HFF-Myc (cell line): ENCODE measurements at regions not wholly inside any gene's neighbourhood (a gene's known extent, or its start where the extent isn't known, plus 50 kb on each side); places are given as distances from the start of the nearest gene placed in this dataset.

Experiments
- DNase-seq: peaks from one replicate; pipeline ENCODE4 v3.0.0-alpha.2; 2011; ENCODE audit warnings: low read depth; ENCODE audit errors: extremely low read depth
- H3K4me3 ChIP-seq: replicated peaks from 2 replicates; pipeline ENCODE4 v1.5.1; 2011; ENCODE audit warnings: low read depth, mild to moderate bottlenecking, control low read depth, low read length
- CTCF ChIP-seq: IDR thresholded peaks from 2 replicates; pipeline ENCODE4 v1.5.1; 2012; ENCODE audit warnings: mild to moderate bottlenecking, low read depth, low read length, control low read depth; ENCODE audit errors: missing control alignments

GRCh38 chr21:38929142-38929541, 123.4 kb downstream of the ETS2 start:
- no peak for DNase-seq
- no peak overlapping the region for H3K4me3 ChIP-seq
- no peak for TF ChIP-seq CTCF

GRCh38 chr21:38927776-38928175, 122.0 kb downstream of the ETS2 start:
- TF ChIP-seq CTCF, result no peak
- DNase-seq, result no peak
- no peak overlapping the region for H3K4me3 ChIP-seq

GRCh38 chr21:38925923-38926322, 120.2 kb downstream of the ETS2 start:
- no peak for TF ChIP-seq CTCF
- peak; percentile 65 for DNase-seq
- peak overlapping the region; percentile 13; the same call in 1 of the 2 replicates for H3K4me3 ChIP-seq

GRCh38 chr21:38925478-38925877, 119.7 kb downstream of the ETS2 start:
- TF ChIP-seq CTCF, result no peak
- H3K4me3 ChIP-seq, result no peak overlapping the region
- DNase-seq, result no peak

GRCh38 chr21:38924954-38925353, 119.2 kb downstream of the ETS2 start:
- H3K4me3 ChIP-seq, result no peak overlapping the region
- no peak for TF ChIP-seq CTCF
- DNase-seq, result no peak

GRCh38 chr21:38923429-38923828, 117.7 kb downstream of the ETS2 start:
- DNase-seq, result no peak
- TF ChIP-seq CTCF, result no peak
- no peak overlapping the region for H3K4me3 ChIP-seq

- no peak overlapping the region for H3K4me3 ChIP-seq
- no peak for DNase-seq
- no peak for TF ChIP-seq CTCF
These were observed 116.9 kb downstream of the ETS2 start for GRCh38 chr21:38922474-38923235.
